ENCODE measurements at regions not wholly inside any gene's neighbourhood (a gene's known extent, or its start where the extent isn't known, plus 50 kb on each side); places are given as distances from the start of the nearest gene placed in this dataset.

GRCh38 chr11:82631722-82632630 lies 101.7 kb downstream of the FAM181B start:
- Histone ChIP-seq H2BK120ac (ENCODE audit: low read depth, low read length, poor library complexity, severe bottlenecking) (no peak overlapping the region), H4K5ac (ENCODE audit: insufficient read length, low read depth, low read length) (no peak overlapping the region), H3K9ac (ENCODE audit: extremely low read depth, insufficient read length, low read length) (no peak overlapping the region), H3K18ac (ENCODE audit: insufficient read length, low read depth, low read length) (no peak overlapping the region), H3K4me1 (ENCODE audit: insufficient read depth, low read length) (no peaks in the 10 kb centered on the region), H3T11ph (ENCODE audit: low read length) (no peak overlapping the region), H2BK20ac (ENCODE audit: low read depth, low read length, poor library complexity, severe bottlenecking) (no peak overlapping the region), H3K79me1 (ENCODE audit: insufficient read depth, low read depth, low read length, poor library complexity, severe bottlenecking) (no peaks in the 10 kb centered on the region), H3K14ac (ENCODE audit: insufficient read depth, low read length) (no peak overlapping the region), H4K20me1 (ENCODE audit: control insufficient read depth, insufficient read depth, insufficient read length) (no peaks in the 10 kb centered on the region), H4K8ac (replicated peaks; ENCODE audit: insufficient read length, low read depth, low read length) (no peak overlapping the region), H3K23me2 (ENCODE audit: insufficient read length, low read depth, low read length, poor library complexity, severe bottlenecking) (no peaks in the 10 kb centered on the region), H3K9me3 (ENCODE audit: control insufficient read depth, low read depth, low read length) (no peaks in the 10 kb centered on the region), H2BK12ac (ENCODE audit: insufficient read length, low read depth, low read length) (no peak overlapping the region), H2BK15ac (ENCODE audit: low read depth, low read length) (no peak overlapping the region), H2AFZ (ENCODE audit: low read length) (no peak overlapping the region), H3K4me2 (ENCODE audit: insufficient read depth, insufficient read length, low read length) (no peak overlapping the region), H3K79me2 (ENCODE audit: insufficient read depth, low read length) (no peaks in the 10 kb centered on the region), H3K56ac (ENCODE audit: insufficient read length, low read depth, low read length) (no peak overlapping the region), H3K27me3 (ENCODE audit: insufficient read depth, low read length) (no peaks in the 10 kb centered on the region), H3K27ac (ENCODE audit: insufficient read length, low read depth, low read length) (no peak overlapping the region), H3K23ac (ENCODE audit: insufficient read length, low read depth, low read length) (no peak overlapping the region), H3K4ac (ENCODE audit: low read depth, low read length) (no peak overlapping the region), H2AK5ac (ENCODE audit: insufficient read length, low read length) (no peak overlapping the region), H4K91ac (ENCODE audit: insufficient read length, low read depth, low read length) (no peak overlapping the region), H2BK5ac (ENCODE audit: insufficient read length, low read length) (no peak overlapping the region)
- H3K27ac Mint-ChIP-seq = no peak overlapping the region
- H3K4me1 Mint-ChIP-seq = no peaks in the 10 kb centered on the region
- H3K36me3 Mint-ChIP-seq (ENCODE audit: insufficient read depth in 1 of 3, low read depth in 3 of 3) = peaks cover 0 to 10% (median 2%) of the 10 kb centered on the region in 3 experiments; a peak in 2 of 7 replicates
- no peaks in the 10 kb centered on the region for H3K27me3 Mint-ChIP-seq (ENCODE audit: low read depth)
- DNase-seq = no peak
- no CpG with 5 or more reads among the region's 4 CpGs for WGBS (ENCODE audit: extremely low coverage, insufficient read length, low lambda C conversion rate)
- peaks cover 3 to 6% of the 10 kb centered on the region in 2 experiments; a peak in 4 of 5 replicates for H3K9me3 Mint-ChIP-seq
- no peak overlapping the region for H3K4me3 Mint-ChIP-seq
- no peak for TF ChIP-seq CTCF (conservative IDR thresholded peaks at IDR 0.05)

Measured in H9 (cell line).